Esophagus squamous epithelium (tissue), 4 donors: ENCODE measurements at regions not wholly inside any gene's neighbourhood (a gene's known extent, or its start where the extent isn't known, plus 50 kb on each side); places are given as distances from the start of the nearest gene placed in this dataset.

Experiments used
- POLR2A ChIP-seq, 4 donors: fragments of 450-650 bp; IDR thresholded peaks; one replicate each; pipeline ENCODE4 v1.6.1; 2017; ENCODE audit warnings: antibody characterized with exemption in 4 of 4, mild to moderate bottlenecking in 4 of 4, moderate library complexity in 3 of 4
- TF ChIP-seq, protein P1 (sequence below), 6 experiments: fragments of 450-650 bp in 4 of 6; fragments of 200-600 bp in 2 of 6; sonication (generic) in 2 of 6; IDR thresholded peaks; one replicate each; pipeline ENCODE4 v1.5.1; 2016 to 2019; ENCODE audit warnings: antibody characterized with exemption in 6 of 6, mild to moderate bottlenecking in 4 of 6, moderate library complexity in 4 of 6

DNA sequence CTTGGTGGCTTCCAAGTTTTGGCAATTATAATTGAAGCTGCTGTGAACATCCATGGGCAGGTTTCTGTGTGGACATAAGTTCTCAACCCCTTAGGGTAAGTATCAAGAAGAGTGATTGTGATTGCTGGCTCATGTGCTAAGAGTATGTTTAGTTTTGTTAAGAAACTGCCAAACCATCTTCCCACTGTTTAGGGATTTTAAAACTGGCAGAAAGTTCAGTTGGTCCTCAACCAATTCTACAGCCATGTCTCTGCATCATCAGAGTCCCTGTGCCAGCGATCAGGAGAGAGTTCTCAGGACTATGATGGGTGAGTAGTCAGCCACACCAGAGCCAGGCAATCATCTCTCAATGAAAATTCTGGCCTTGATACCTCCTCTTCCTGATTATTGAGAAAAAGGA is 193.8 kb downstream of the ZC3H11B start:
- TF ChIP-seq, protein P1, sequence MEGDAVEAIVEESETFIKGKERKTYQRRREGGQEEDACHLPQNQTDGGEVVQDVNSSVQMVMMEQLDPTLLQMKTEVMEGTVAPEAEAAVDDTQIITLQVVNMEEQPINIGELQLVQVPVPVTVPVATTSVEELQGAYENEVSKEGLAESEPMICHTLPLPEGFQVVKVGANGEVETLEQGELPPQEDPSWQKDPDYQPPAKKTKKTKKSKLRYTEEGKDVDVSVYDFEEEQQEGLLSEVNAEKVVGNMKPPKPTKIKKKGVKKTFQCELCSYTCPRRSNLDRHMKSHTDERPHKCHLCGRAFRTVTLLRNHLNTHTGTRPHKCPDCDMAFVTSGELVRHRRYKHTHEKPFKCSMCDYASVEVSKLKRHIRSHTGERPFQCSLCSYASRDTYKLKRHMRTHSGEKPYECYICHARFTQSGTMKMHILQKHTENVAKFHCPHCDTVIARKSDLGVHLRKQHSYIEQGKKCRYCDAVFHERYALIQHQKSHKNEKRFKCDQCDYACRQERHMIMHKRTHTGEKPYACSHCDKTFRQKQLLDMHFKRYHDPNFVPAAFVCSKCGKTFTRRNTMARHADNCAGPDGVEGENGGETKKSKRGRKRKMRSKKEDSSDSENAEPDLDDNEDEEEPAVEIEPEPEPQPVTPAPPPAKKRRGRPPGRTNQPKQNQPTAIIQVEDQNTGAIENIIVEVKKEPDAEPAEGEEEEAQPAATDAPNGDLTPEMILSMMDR (IDR thresholded peaks at IDR 0.05) = no peak
- TF ChIP-seq POLR2A (IDR thresholded peaks at IDR 0.05) = no peak
